ENCODE measurements at regions not wholly inside any gene's neighbourhood (a gene's known extent, or its start where the extent isn't known, plus 50 kb on each side); places are given as distances from the start of the nearest gene placed in this dataset.

- TF ChIP-seq CTCF (IDR thresholded peaks at IDR 0.05; ENCODE audit: insufficient read depth, low read length, poor library complexity, severe bottlenecking) (no peak), EZH2phosphoT487 (conservative IDR thresholded peaks at IDR 0.05; ENCODE audit: low read length) (no peak)
- Histone ChIP-seq H3K36me3 (ENCODE audit: low read length) (no peaks in the 10 kb centered on the region), H3K27ac (ENCODE audit: low read depth, low read length) (no peak overlapping the region), H3K27me3 (ENCODE audit: low read length) (no peaks in the 10 kb centered on the region), H3K4me3 (ENCODE audit: insufficient read depth, low read length, poor library complexity, severe bottlenecking) (no peak overlapping the region), H3K9ac (ENCODE audit: low read length) (no peak overlapping the region), H3K79me2 (ENCODE audit: insufficient read depth, low read length) (no peaks in the 10 kb centered on the region), H2AFZ (ENCODE audit: low read depth, low read length, severe bottlenecking) (no peak overlapping the region), H3K9me2 (replicated peaks; ENCODE audit: insufficient read depth, low read length) (no peaks in the 10 kb centered on the region), H4K20me1 (ENCODE audit: low read depth, low read length) (no peaks in the 10 kb centered on the region), H3F3A (ENCODE audit: insufficient read depth) (no peaks in the 10 kb centered on the region), H3K4me2 (ENCODE audit: low read depth, low read length, poor library complexity, severe bottlenecking) (no peak overlapping the region), H3K9me3 (ENCODE audit: insufficient read depth, low read length) (no peaks in the 10 kb centered on the region)
Measured at GRCh38 chr9:18359335-18359734, 114.6 kb upstream of the ADAMTSL1 start.

- H3K27me3 ChIP-seq (ENCODE audit: low read length) = no peaks in the 10 kb centered on the region
- H3K9me2 ChIP-seq (replicated peaks; ENCODE audit: insufficient read depth, low read length) = no peaks in the 10 kb centered on the region
- no peak overlapping the region for H3K4me2 ChIP-seq (ENCODE audit: low read depth, low read length, poor library complexity, severe bottlenecking)
- no peak overlapping the region for H3K9ac ChIP-seq (ENCODE audit: low read length)
- no peaks in the 10 kb centered on the region for H3K36me3 ChIP-seq (ENCODE audit: low read length)
- no peaks in the 10 kb centered on the region for H3K9me3 ChIP-seq (ENCODE audit: insufficient read depth, low read length)
- no peaks in the 10 kb centered on the region for H3F3A ChIP-seq (ENCODE audit: insufficient read depth)
- TF ChIP-seq EZH2phosphoT487 (conservative IDR thresholded peaks at IDR 0.05; ENCODE audit: low read length) = no peak
- no peak for TF ChIP-seq CTCF (IDR thresholded peaks at IDR 0.05; ENCODE audit: insufficient read depth, low read length, poor library complexity, severe bottlenecking)
- no peak overlapping the region for H3K27ac ChIP-seq (ENCODE audit: low read depth, low read length)
- no peaks in the 10 kb centered on the region for H4K20me1 ChIP-seq (ENCODE audit: low read depth, low read length)
- no peak overlapping the region for H2AFZ ChIP-seq (ENCODE audit: low read depth, low read length, severe bottlenecking)
- no peak overlapping the region for H3K4me3 ChIP-seq (ENCODE audit: insufficient read depth, low read length, poor library complexity, severe bottlenecking)
- H3K79me2 ChIP-seq (ENCODE audit: insufficient read depth, low read length) = no peaks in the 10 kb centered on the region
Measured at GRCh38 chr9:18360005-18360404, 113.9 kb upstream of the ADAMTSL1 start.

- Histone ChIP-seq H3F3A (ENCODE audit: insufficient read depth) (no peaks in the 10 kb centered on the region), H3K27me3 (ENCODE audit: low read length) (no peaks in the 10 kb centered on the region), H3K79me2 (ENCODE audit: insufficient read depth, low read length) (no peaks in the 10 kb centered on the region), H2AFZ (ENCODE audit: low read depth, low read length, severe bottlenecking) (no peak overlapping the region), H3K9me3 (ENCODE audit: insufficient read depth, low read length) (no peaks in the 10 kb centered on the region), H3K9me2 (replicated peaks; ENCODE audit: insufficient read depth, low read length) (no peaks in the 10 kb centered on the region), H3K9ac (ENCODE audit: low read length) (no peak overlapping the region), H3K4me2 (ENCODE audit: low read depth, low read length, poor library complexity, severe bottlenecking) (no peak overlapping the region), H4K20me1 (ENCODE audit: low read depth, low read length) (no peaks in the 10 kb centered on the region), H3K27ac (ENCODE audit: low read depth, low read length) (no peak overlapping the region), H3K36me3 (ENCODE audit: low read length) (no peaks in the 10 kb centered on the region), H3K4me3 (ENCODE audit: insufficient read depth, low read length, poor library complexity, severe bottlenecking) (no peak overlapping the region)
- no peak for TF ChIP-seq EZH2phosphoT487 (conservative IDR thresholded peaks at IDR 0.05; ENCODE audit: low read length)
- no peak for TF ChIP-seq CTCF (IDR thresholded peaks at IDR 0.05; ENCODE audit: insufficient read depth, low read length, poor library complexity, severe bottlenecking)
Measured at GRCh38 chr9:18361646-18362045, 112.3 kb upstream of the ADAMTSL1 start.

Measured in SU-DHL-6 (cell line).